Vagina (tissue), 2 donors: ENCODE measurements at regions not wholly inside any gene's neighbourhood (a gene's known extent, or its start where the extent isn't known, plus 50 kb on each side); places are given as distances from the start of the nearest gene placed in this dataset.

Source experiments
- POLR2A ChIP-seq, 2 donors: fragments of 450-650 bp; IDR thresholded peaks; one replicate each; pipeline ENCODE4 v1.6.1; 2017; ENCODE audit warnings: antibody characterized with exemption in 2 of 2, mild to moderate bottlenecking in 2 of 2, moderate library complexity in 2 of 2
- TF ChIP-seq, protein P1 (sequence below), 3 experiments: fragments of 450-650 bp in 2 of 3; fragments of 200-600 bp in 1 of 3; sonication (generic) in 1 of 3; IDR thresholded peaks; one replicate each; pipeline ENCODE4 v1.5.1; 2017 to 2019; ENCODE audit warnings: antibody characterized with exemption in 3 of 3, mild to moderate bottlenecking in 2 of 3, moderate library complexity in 2 of 3

DNA sequence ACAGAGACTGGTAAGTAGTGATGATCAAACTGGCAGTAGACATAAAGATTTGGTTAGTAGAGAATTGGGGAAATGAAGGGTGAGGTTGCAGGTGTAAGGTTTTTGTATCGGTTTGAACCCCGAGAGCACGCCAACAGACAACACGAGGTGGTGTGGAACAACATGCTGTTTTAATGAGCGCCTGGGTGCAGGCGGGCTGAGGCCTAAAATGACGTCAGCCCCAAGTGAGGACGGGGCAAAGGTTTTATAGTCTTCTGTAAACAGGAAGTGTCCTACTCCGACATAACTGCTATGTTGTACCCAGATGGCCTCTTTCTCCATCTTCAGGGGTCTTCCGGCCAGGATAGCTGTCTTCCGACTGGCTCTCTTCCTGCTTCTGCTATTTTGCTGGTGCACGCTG, 178.8 kb downstream of the HHIPL2 start:
- TF ChIP-seq, protein P1, sequence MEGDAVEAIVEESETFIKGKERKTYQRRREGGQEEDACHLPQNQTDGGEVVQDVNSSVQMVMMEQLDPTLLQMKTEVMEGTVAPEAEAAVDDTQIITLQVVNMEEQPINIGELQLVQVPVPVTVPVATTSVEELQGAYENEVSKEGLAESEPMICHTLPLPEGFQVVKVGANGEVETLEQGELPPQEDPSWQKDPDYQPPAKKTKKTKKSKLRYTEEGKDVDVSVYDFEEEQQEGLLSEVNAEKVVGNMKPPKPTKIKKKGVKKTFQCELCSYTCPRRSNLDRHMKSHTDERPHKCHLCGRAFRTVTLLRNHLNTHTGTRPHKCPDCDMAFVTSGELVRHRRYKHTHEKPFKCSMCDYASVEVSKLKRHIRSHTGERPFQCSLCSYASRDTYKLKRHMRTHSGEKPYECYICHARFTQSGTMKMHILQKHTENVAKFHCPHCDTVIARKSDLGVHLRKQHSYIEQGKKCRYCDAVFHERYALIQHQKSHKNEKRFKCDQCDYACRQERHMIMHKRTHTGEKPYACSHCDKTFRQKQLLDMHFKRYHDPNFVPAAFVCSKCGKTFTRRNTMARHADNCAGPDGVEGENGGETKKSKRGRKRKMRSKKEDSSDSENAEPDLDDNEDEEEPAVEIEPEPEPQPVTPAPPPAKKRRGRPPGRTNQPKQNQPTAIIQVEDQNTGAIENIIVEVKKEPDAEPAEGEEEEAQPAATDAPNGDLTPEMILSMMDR (IDR thresholded peaks at IDR 0.05) = no peak
- no peak for TF ChIP-seq POLR2A (IDR thresholded peaks at IDR 0.05)
